Brain microvascular endothelial cell (primary cell): ENCODE measurements at regions not wholly inside any gene's neighbourhood (a gene's known extent, or its start where the extent isn't known, plus 50 kb on each side); places are given as distances from the start of the nearest gene placed in this dataset.
A peak's percentile ranks its signal among the peaks of the same experiment; 100 is the strongest.

Experiments used
- DNase-seq: peaks from one replicate; pipeline ENCODE4 v3.0.0-alpha.2; 2020
- H3K27ac ChIP-seq: fragments of 250-450 bp; sonication (Bioruptor Pico); 2 replicates; pipeline ENCODE4 v1.5.1; 2020; ENCODE audit warnings: mild to moderate bottlenecking, moderate library complexity
- H3K27me3 ChIP-seq: fragments of 250-450 bp; sonication (Bioruptor Pico); replicated peaks from 2 replicates; pipeline ENCODE4 v1.5.1; 2020; ENCODE audit warnings: mild to moderate bottlenecking
- H3K36me3 ChIP-seq: fragments of 250-450 bp; sonication (Bioruptor Pico); replicated peaks from 2 replicates; pipeline ENCODE4 v1.5.1; 2020; ENCODE audit warnings: mild to moderate bottlenecking
- H3K4me3 ChIP-seq: 2 replicates; pipeline ENCODE4 v1.5.1; 2011; ENCODE audit warnings: low read depth, mild to moderate bottlenecking, control low read depth, low read length, moderate library complexity
- CTCF ChIP-seq: IDR thresholded peaks from 2 replicates; pipeline ENCODE4 v1.5.1; 2011; ENCODE audit warnings: low read depth, mild to moderate bottlenecking, moderate library complexity, low read length, control low read depth, inconsistent platforms; ENCODE audit errors: missing control alignments
- in situ Hi-C: cut with HindIII; loops from 2 replicates; pipeline ENCODE4 v1.10.0; 2017; ENCODE audit warnings: low sequenced_read_pairs, low pct_ligation_motif_present

DNA sequence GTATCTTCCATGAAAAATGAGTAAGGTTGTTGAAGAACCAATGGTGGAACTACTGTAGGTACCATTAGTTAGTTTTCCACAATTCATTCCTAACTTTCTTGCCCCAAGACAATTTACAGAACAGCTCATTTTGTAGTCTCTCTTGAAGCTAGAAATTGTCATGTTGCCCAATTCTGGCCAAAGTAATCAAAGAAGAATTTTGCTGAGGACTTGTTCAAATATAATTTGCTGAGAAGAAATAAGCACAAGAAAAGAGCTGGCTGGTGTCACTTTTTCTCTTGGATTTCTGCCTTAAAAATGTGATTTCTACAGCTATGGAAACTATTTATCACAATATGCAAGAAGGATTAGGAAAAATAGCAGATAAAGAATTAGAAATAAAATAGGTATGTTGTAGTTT, 199.2 kb upstream of the SEMA3A start:
- in situ Hi-C loops = no loop called here
- no peak for DNase-seq
- Histone ChIP-seq H3K27me3 (no peaks in the 10 kb centered on the region), H3K4me3 (no peak overlapping the region), H3K36me3 (no peaks in the 10 kb centered on the region), H3K27ac (no peak overlapping the region)
- no peak for TF ChIP-seq CTCF

DNA sequence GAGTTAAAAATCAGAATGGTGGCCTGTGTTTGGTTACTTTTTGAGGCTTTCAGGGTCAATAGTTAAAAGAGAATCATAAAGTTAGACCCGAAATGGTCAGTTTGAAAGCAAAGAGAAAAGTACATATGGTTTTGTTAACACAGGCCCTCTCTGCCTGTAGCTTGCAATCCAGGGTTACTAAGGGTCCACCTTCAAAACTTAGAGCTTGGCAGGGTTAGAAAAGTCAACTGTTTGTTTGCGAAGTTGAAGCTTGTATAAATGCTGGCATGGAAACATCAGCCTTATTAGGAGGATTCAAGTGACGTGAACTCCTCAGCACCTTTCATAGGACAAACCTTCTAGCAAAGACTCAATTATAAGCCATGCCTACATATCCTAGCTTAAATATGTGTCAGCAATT, 196.3 kb upstream of the SEMA3A start:
- in situ Hi-C loops = no loop called here
- Histone ChIP-seq H3K4me3 (no peak overlapping the region), H3K36me3 (no peaks in the 10 kb centered on the region), H3K27ac (no peak overlapping the region), H3K27me3 (no peaks in the 10 kb centered on the region)
- no peak for TF ChIP-seq CTCF
- DNase-seq = no peak

DNA sequence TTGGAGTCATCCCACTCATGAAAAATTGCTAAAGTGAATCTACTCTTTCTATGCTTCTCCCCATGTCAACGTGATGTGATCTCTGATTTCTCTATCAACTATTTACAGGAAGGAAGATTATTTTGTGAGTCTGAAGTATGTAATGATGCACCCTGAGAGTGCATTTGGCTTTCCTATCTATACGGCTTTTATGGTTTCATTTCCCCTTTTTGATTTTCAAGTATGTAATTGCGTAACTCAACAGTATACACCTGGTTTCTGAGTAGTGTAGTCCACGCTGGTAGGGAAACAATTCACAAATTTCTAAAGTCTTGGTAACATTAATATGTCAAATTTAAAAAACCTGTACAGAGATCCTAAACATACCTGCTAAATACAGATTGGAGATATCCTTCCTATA, 194.7 kb upstream of the SEMA3A start:
- TF ChIP-seq CTCF = no peak
- in situ Hi-C loops = no loop called here
- Histone ChIP-seq H3K36me3 (no peaks in the 10 kb centered on the region), H3K27me3 (no peaks in the 10 kb centered on the region), H3K4me3 (no peak overlapping the region), H3K27ac (no peak overlapping the region)
- DNase-seq = no peak

GRCh38 chr7:84387595-84387994, 193.0 kb upstream of the SEMA3A start:
- DNase-seq = no peak
- no peak for TF ChIP-seq CTCF
- Histone ChIP-seq H3K27me3 (no peaks in the 10 kb centered on the region), H3K27ac (no peak overlapping the region), H3K4me3 (no peak overlapping the region), H3K36me3 (no peaks in the 10 kb centered on the region)
- in situ Hi-C loops = no loop called here

- no peak for TF ChIP-seq CTCF
- Histone ChIP-seq H3K27ac (no peak overlapping the region), H3K4me3 (no peak overlapping the region)
These were observed 189.8 kb upstream of the SEMA3A start for GRCh38 chr7:84384417-84384816.

GRCh38 chr7:84379446-84379845, 184.9 kb upstream of the SEMA3A start:
- TF ChIP-seq CTCF = no peak
- in situ Hi-C loops = no loop called here

More at GRCh38 chr7:84384417-84384816, 189.8 kb upstream of the SEMA3A start:
- Histone ChIP-seq H3K36me3 (no peaks in the 10 kb centered on the region), H3K27me3 (no peaks in the 10 kb centered on the region)
- DNase-seq = peak; percentile 4
- in situ Hi-C loops = no loop called here

More at GRCh38 chr7:84379446-84379845, 184.9 kb upstream of the SEMA3A start:
- H3K36me3 ChIP-seq = no peaks in the 10 kb centered on the region
- H3K4me3 ChIP-seq = no peak overlapping the region
- no peak overlapping the region for H3K27ac ChIP-seq
- no peak for DNase-seq
- H3K27me3 ChIP-seq = no peaks in the 10 kb centered on the region
